ENCODE measurements at regions not wholly inside any gene's neighbourhood (a gene's known extent, or its start where the extent isn't known, plus 50 kb on each side); places are given as distances from the start of the nearest gene placed in this dataset.

GRCh38 chr5:120073722-120074121 is 390.4 kb upstream of the PRR16 start:
- no peak for TF ChIP-seq CTCF (IDR thresholded peaks at IDR 0.05)
- TF ChIP-seq POLR2A (IDR thresholded peaks at IDR 0.05): no peak
